H9 (cell line): ENCODE measurements at regions not wholly inside any gene's neighbourhood (a gene's known extent, or its start where the extent isn't known, plus 50 kb on each side); places are given as distances from the start of the nearest gene placed in this dataset.

Experiments
- DNase-seq: peaks from one replicate; pipeline ENCODE4 v3.0.0-alpha.2; 2017
- H2AFZ ChIP-seq: one replicate; pipeline ENCODE4 v1.6.1; 2013; ENCODE audit warnings: mild to moderate bottlenecking, low read length, control low read depth, moderate library complexity
- H2AK5ac ChIP-seq: 2 replicates; pipeline ENCODE4 v1.6.1; 2013; ENCODE audit warnings: low read length, control low read depth, mixed read lengths; ENCODE audit not compliant: insufficient read length
- H2BK120ac ChIP-seq: one replicate; pipeline ENCODE4 v1.6.1; 2013; ENCODE audit warnings: low read depth, mild to moderate bottlenecking, low read length, control low read depth, inconsistent platforms; ENCODE audit not compliant: poor library complexity, severe bottlenecking
- H2BK12ac ChIP-seq: 2 replicates; pipeline ENCODE4 v1.6.1; 2013; ENCODE audit warnings: low read length, control low read depth, mixed read lengths, low read depth; ENCODE audit not compliant: insufficient read length
- H2BK15ac ChIP-seq: 2 replicates; pipeline ENCODE4 v1.6.1; 2013; ENCODE audit warnings: low read depth, low read length, control low read depth
- H2BK20ac ChIP-seq: one replicate; pipeline ENCODE4 v1.6.1; 2013; ENCODE audit warnings: low read depth, mild to moderate bottlenecking, low read length, control low read depth, inconsistent platforms; ENCODE audit not compliant: poor library complexity, severe bottlenecking
- H2BK5ac ChIP-seq: 2 replicates; pipeline ENCODE4 v1.6.1; 2013; ENCODE audit warnings: low read length, control low read depth, mixed read lengths; ENCODE audit not compliant: insufficient read length
- H3K14ac ChIP-seq: 2 replicates; pipeline ENCODE4 v1.6.1; 2013; ENCODE audit warnings: low read length, control low read depth; ENCODE audit not compliant: insufficient read depth
- H3K18ac ChIP-seq: 2 replicates; pipeline ENCODE4 v1.6.1; 2013; ENCODE audit warnings: low read depth, mild to moderate bottlenecking, mixed read lengths, low read length, control low read depth; ENCODE audit not compliant: insufficient read length
- H3K23ac ChIP-seq: 2 replicates; pipeline ENCODE4 v1.6.1; 2013; ENCODE audit warnings: low read length, control low read depth, mixed read lengths, low read depth; ENCODE audit not compliant: insufficient read length
- H3K23me2 ChIP-seq: 2 replicates; pipeline ENCODE4 v1.6.1; 2013; ENCODE audit warnings: low read depth, mild to moderate bottlenecking, mixed read lengths, low read length, control low read depth; ENCODE audit not compliant: insufficient read length, poor library complexity, severe bottlenecking
- H3K27ac ChIP-seq: 2 replicates; pipeline ENCODE4 v1.5.1; 2013; ENCODE audit warnings: low read length, control low read depth, mixed read lengths, low read depth; ENCODE audit not compliant: insufficient read length
- H3K27me3 ChIP-seq: 2 replicates; pipeline ENCODE4 v1.6.1; 2013; ENCODE audit warnings: low read length, control low read depth, inconsistent platforms; ENCODE audit not compliant: insufficient read depth
- H3K4ac ChIP-seq: 2 replicates; pipeline ENCODE4 v1.6.1; 2013; ENCODE audit warnings: low read depth, mild to moderate bottlenecking, control low read depth, inconsistent platforms, low read length, moderate library complexity
- H3K4me1 ChIP-seq: 2 replicates; pipeline ENCODE4 v1.6.1; 2013; ENCODE audit warnings: low read length, control low read depth, inconsistent platforms; ENCODE audit not compliant: insufficient read depth
- H3K4me2 ChIP-seq: 2 replicates; pipeline ENCODE4 v1.6.1; 2013; ENCODE audit warnings: low read length, control low read depth, mixed read lengths; ENCODE audit not compliant: insufficient read length, insufficient read depth
- H3K56ac ChIP-seq: 2 replicates; pipeline ENCODE4 v1.6.1; 2013; ENCODE audit warnings: low read depth, mild to moderate bottlenecking, mixed read lengths, low read length, control low read depth; ENCODE audit not compliant: insufficient read length
- H3K79me1 ChIP-seq: 2 replicates; pipeline ENCODE4 v1.6.1; 2013; ENCODE audit warnings: low read depth, mild to moderate bottlenecking, moderate library complexity, low read length, control low read depth, inconsistent platforms; ENCODE audit not compliant: insufficient read depth, poor library complexity, severe bottlenecking
- H3K79me2 ChIP-seq: 2 replicates; pipeline ENCODE4 v1.6.1; 2013; ENCODE audit warnings: low read length, control low read depth, inconsistent platforms; ENCODE audit not compliant: insufficient read depth
- H3K9ac ChIP-seq: 2 replicates; pipeline ENCODE4 v1.6.1; 2013; ENCODE audit warnings: low read length, control low read depth, mixed read lengths; ENCODE audit not compliant: insufficient read length; ENCODE audit errors: extremely low read depth
- H3K9me3 ChIP-seq: one replicate; pipeline ENCODE4 v1.6.1; 2013; ENCODE audit warnings: low read depth, low read length, inconsistent platforms; ENCODE audit not compliant: control insufficient read depth
- H3T11ph ChIP-seq: one replicate; pipeline ENCODE4 v1.6.1; 2013; ENCODE audit warnings: mild to moderate bottlenecking, low read length, control low read depth, inconsistent platforms
- H4K20me1 ChIP-seq: one replicate; pipeline ENCODE4 v1.6.1; 2013; ENCODE audit not compliant: control insufficient read depth, insufficient read length, insufficient read depth
- H4K5ac ChIP-seq: 2 replicates; pipeline ENCODE4 v1.6.1; 2013; ENCODE audit warnings: low read depth, mild to moderate bottlenecking, mixed read lengths, low read length, control low read depth; ENCODE audit not compliant: insufficient read length
- H4K8ac ChIP-seq: replicated peaks from 2 replicates; pipeline ENCODE4 v1.6.1; 2013; ENCODE audit warnings: low read length, control low read depth, mixed read lengths, low read depth; ENCODE audit not compliant: insufficient read length
- H4K91ac ChIP-seq: 2 replicates; pipeline ENCODE4 v1.6.1; 2013; ENCODE audit warnings: low read depth, mild to moderate bottlenecking, moderate library complexity, mixed read lengths, low read length, control low read depth; ENCODE audit not compliant: insufficient read length
- H3K27ac Mint-ChIP-seq, 3 experiments: 2 replicates in 2 of 3; 3 replicates in 1 of 3; pipeline ENCODE4 v1.8.0; 2020 to 2021; ENCODE audit warnings: mixed read lengths in 3 of 3, mild to moderate bottlenecking in 1 of 3, moderate library complexity in 1 of 3
- H3K27me3 Mint-ChIP-seq: 2 replicates; pipeline ENCODE4 v1.8.0; 2021; ENCODE audit warnings: low read depth, mild to moderate bottlenecking, moderate library complexity, mixed read lengths
- H3K36me3 Mint-ChIP-seq, 3 experiments: 2 replicates in 2 of 3; 3 replicates in 1 of 3; pipeline ENCODE4 v1.8.0; 2020 to 2021; ENCODE audit warnings: low read depth in 3 of 3, mixed read lengths in 3 of 3; ENCODE audit not compliant: insufficient read depth in 1 of 3
- H3K4me1 Mint-ChIP-seq, 2 experiments: 2 replicates each; pipeline ENCODE4 v1.8.0; 2020; ENCODE audit warnings: mixed read lengths in 2 of 2
- H3K4me3 Mint-ChIP-seq, 2 experiments: 2 replicates in 1 of 2; 3 replicates in 1 of 2; pipeline ENCODE4 v1.8.0; 2020 to 2021; ENCODE audit warnings: mild to moderate bottlenecking in 2 of 2, mixed read lengths in 2 of 2, moderate library complexity in 1 of 2
- H3K9me3 Mint-ChIP-seq, 2 experiments: 2 replicates in 1 of 2; 3 replicates in 1 of 2; pipeline ENCODE4 v1.8.0; 2020; ENCODE audit warnings: mild to moderate bottlenecking in 2 of 2, mixed read lengths in 2 of 2, moderate library complexity in 1 of 2
- WGBS: extraction: QIAGEN DNeasy Blood & Tissue Kit; methylation state at CpG from one replicate; pipeline ENCODE4 v1.1.7; 2013; ENCODE audit warnings: missing lambda C conversion rate, low lambda C conversion rate, mixed read lengths; ENCODE audit not compliant: insufficient read length; ENCODE audit errors: extremely low coverage; 5-methylcytosine and 5-hydroxymethylcytosine counted together
- TF ChIP-seq, protein P1 (sequence below): fragments of 200-600 bp; sonication (generic); conservative IDR thresholded peaks from 3 replicates; pipeline ENCODE4 v1.8.0; 2021; ENCODE audit warnings: antibody characterized with exemption, mild to moderate bottlenecking

DNA sequence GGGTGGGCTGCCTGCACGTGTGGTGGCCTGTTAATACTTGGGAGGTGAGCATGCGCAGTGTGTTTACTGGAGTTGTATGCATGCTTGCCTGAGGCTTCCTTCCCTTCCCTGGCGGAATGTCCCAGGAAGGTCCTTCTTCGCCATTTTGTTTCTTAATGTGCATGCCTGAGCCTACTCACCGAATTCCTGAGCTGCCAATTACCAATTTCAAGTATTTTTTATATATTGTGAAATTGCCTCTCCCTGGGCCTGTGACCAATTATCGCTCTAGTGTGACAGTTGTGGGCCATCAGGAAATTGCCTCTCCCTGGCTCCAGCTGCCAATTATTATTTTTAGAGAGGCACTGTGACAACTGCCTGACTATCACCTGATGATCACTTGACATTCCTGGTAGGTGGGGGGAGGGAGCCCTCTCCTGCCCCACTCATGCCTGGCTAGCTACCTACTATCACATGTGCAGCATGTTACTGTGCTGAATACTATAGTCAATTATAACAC is 70.0 kb downstream of the FAM50B start:
- Histone ChIP-seq H3K79me1 (no peaks in the 10 kb centered on the region), H3K9ac (no peak overlapping the region), H3K56ac (no peak overlapping the region), H3K79me2 (no peaks in the 10 kb centered on the region), H4K20me1 (no peaks in the 10 kb centered on the region), H2BK20ac (no peak overlapping the region), H2BK5ac (no peak overlapping the region), H4K8ac (no peak overlapping the region), H3K14ac (no peak overlapping the region), H3K4ac (no peak overlapping the region), H3K27ac (no peak overlapping the region), H3K23me2 (no peaks in the 10 kb centered on the region), H2BK12ac (no peak overlapping the region), H3K18ac (no peak overlapping the region), H2AFZ (no peak overlapping the region), H3T11ph (no peak overlapping the region), H3K4me2 (no peak overlapping the region), H3K9me3 (no peaks in the 10 kb centered on the region), H2AK5ac (no peak overlapping the region), H3K4me1 (0 out of 2 replicates have a peak, but pooled peaks cover 2% of the 10 kb centered on the region), H3K27me3 (no peaks in the 10 kb centered on the region), H2BK120ac (no peak overlapping the region), H4K91ac (no peak overlapping the region), H2BK15ac (no peak overlapping the region), H4K5ac (no peak overlapping the region), H3K23ac (no peak overlapping the region)
- H3K4me1 Mint-ChIP-seq, result peaks cover 23 to 45% of the 10 kb centered on the region in 2 experiments
- TF ChIP-seq, protein P1, sequence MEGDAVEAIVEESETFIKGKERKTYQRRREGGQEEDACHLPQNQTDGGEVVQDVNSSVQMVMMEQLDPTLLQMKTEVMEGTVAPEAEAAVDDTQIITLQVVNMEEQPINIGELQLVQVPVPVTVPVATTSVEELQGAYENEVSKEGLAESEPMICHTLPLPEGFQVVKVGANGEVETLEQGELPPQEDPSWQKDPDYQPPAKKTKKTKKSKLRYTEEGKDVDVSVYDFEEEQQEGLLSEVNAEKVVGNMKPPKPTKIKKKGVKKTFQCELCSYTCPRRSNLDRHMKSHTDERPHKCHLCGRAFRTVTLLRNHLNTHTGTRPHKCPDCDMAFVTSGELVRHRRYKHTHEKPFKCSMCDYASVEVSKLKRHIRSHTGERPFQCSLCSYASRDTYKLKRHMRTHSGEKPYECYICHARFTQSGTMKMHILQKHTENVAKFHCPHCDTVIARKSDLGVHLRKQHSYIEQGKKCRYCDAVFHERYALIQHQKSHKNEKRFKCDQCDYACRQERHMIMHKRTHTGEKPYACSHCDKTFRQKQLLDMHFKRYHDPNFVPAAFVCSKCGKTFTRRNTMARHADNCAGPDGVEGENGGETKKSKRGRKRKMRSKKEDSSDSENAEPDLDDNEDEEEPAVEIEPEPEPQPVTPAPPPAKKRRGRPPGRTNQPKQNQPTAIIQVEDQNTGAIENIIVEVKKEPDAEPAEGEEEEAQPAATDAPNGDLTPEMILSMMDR, result no peak
- no peak overlapping the region for H3K4me3 Mint-ChIP-seq
- H3K9me3 Mint-ChIP-seq, result peaks cover 23 to 30% of the 10 kb centered on the region in 2 experiments
- H3K36me3 Mint-ChIP-seq, result peaks cover 3 to 23% (median 9%) of the 10 kb centered on the region in 3 experiments
- H3K27me3 Mint-ChIP-seq, result peaks cover 6% of the 10 kb centered on the region; the same call in 1 of the 2 replicates
- no peak for DNase-seq
- no CpG with 5 or more reads among the region's 6 CpGs for WGBS
- H3K27ac Mint-ChIP-seq, result no peak overlapping the region
